Testis (tissue), 2 donors: ENCODE measurements at regions not wholly inside any gene's neighbourhood (a gene's known extent, or its start where the extent isn't known, plus 50 kb on each side); places are given as distances from the start of the nearest gene placed in this dataset.
"Not testable (repeated sequence)": the region's sequence is repeated elsewhere in the genome, so short reads cannot be mapped to it uniquely, and the experiment has no call there.

Experiments
- DNase-seq: peaks from one replicate; pipeline ENCODE4 v3.0.0-alpha.2; 2019
- H3K27ac ChIP-seq, 2 donors: fragments of 200-600 bp; sonication (generic); one replicate each; pipeline ENCODE4 v1.5.1; 2019
- H3K27me3 ChIP-seq: fragments of 200-600 bp; sonication (generic); one replicate; pipeline ENCODE4 v1.5.1; 2019
- H3K36me3 ChIP-seq: fragments of 200-600 bp; sonication (generic); one replicate; pipeline ENCODE4 v1.5.1; 2017; ENCODE audit warnings: low read depth; ENCODE audit errors: missing control alignments
- H3K4me1 ChIP-seq: fragments of 200-600 bp; sonication (generic); one replicate; pipeline ENCODE4 v1.5.1; 2019
- H3K4me3 ChIP-seq, 2 donors: fragments of 200-600 bp; sonication (generic); one replicate each; pipeline ENCODE4 v1.5.1; 2017 to 2019
- H3K9me3 ChIP-seq: fragments of 200-600 bp; sonication (generic); one replicate; pipeline ENCODE4 v1.5.1; 2017
- POLR2A ChIP-seq: fragments of 450-650 bp; IDR thresholded peaks from one replicate; pipeline ENCODE4 v1.6.1; 2017; ENCODE audit warnings: antibody characterized with exemption, mild to moderate bottlenecking, moderate library complexity
- WGBS, 2 donors: methylation state at CpG; one replicate each; pipeline ENCODE4 v1.1.5; 2018; 5-methylcytosine and 5-hydroxymethylcytosine counted together
- intact Hi-C: fragments of 100-400 bp; cut with DNase I; formaldehyde crosslinking; loops from one replicate; pipeline ENCODE4 v1.15.1; 2023; ENCODE audit warnings: low total_unique reads
- TF ChIP-seq, protein P1 (sequence below), 3 experiments: fragments of 450-650 bp in 2 of 3; fragments of 200-600 bp in 1 of 3; sonication (generic) in 1 of 3; IDR thresholded peaks; one replicate each; pipeline ENCODE4 v1.5.1; 2016 to 2019; ENCODE audit warnings: antibody characterized with exemption in 3 of 3, mild to moderate bottlenecking in 2 of 3, moderate library complexity in 1 of 3

GRCh38 chrX:1763294-1763693, 148.4 kb downstream of the ASMT start:
- intact Hi-C loops, result no loop called here
- no peak for DNase-seq
- Histone ChIP-seq H3K9me3 (no peaks in the 10 kb centered on the region), H3K4me3 (no peak overlapping the region), H3K4me1 (no peaks in the 10 kb centered on the region), H3K27ac (no peak overlapping the region), H3K36me3 (no peaks in the 10 kb centered on the region), H3K27me3 (no peaks in the 10 kb centered on the region)
- WGBS, 2 donors, result 66 to 87% methylated on average over 5 of the region's 5 CpGs
- TF ChIP-seq, protein P1, sequence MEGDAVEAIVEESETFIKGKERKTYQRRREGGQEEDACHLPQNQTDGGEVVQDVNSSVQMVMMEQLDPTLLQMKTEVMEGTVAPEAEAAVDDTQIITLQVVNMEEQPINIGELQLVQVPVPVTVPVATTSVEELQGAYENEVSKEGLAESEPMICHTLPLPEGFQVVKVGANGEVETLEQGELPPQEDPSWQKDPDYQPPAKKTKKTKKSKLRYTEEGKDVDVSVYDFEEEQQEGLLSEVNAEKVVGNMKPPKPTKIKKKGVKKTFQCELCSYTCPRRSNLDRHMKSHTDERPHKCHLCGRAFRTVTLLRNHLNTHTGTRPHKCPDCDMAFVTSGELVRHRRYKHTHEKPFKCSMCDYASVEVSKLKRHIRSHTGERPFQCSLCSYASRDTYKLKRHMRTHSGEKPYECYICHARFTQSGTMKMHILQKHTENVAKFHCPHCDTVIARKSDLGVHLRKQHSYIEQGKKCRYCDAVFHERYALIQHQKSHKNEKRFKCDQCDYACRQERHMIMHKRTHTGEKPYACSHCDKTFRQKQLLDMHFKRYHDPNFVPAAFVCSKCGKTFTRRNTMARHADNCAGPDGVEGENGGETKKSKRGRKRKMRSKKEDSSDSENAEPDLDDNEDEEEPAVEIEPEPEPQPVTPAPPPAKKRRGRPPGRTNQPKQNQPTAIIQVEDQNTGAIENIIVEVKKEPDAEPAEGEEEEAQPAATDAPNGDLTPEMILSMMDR (IDR thresholded peaks at IDR 0.05), result no peak
- no peak for TF ChIP-seq POLR2A

DNA sequence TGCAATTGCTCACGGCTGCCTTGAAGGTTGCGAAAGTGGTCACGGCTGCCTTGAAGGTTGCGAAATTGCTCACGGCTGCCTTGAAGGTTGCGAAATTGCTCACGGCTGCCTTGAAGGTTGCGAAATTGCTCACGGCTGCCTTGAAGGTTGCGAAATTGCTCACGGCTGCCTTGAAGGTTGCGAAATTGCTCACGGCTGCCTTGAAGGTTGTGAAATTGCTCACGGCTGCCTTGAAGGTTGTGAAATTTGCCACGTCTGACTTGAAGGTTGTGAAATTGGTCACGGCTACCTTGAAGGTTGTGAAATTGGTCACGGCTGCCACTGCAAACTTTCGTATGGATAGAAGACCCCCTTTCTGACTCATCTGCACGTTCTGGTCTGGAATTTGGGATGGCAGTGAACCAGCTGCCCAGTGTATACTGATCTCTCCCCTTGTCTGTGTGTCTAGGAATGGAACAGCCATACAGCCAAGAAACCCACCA, 150.1 kb downstream of the ASMT start:
- H3K27ac ChIP-seq, H3K36me3 ChIP-seq, intact Hi-C loops, H3K4me3 ChIP-seq, DNase-seq, H3K4me1 ChIP-seq, H3K9me3 ChIP-seq, H3K27me3 ChIP-seq: not testable (repeated sequence)
- WGBS, 2 donors, result 52 to 58% methylated on average over 6 to 19 of the region's 19 CpGs

GRCh38 chrX:1767026-1767425, 152.2 kb downstream of the ASMT start:
- DNase-seq, result no peak
- Histone ChIP-seq H3K4me3 (no peak overlapping the region), H3K4me1 (peaks cover 2% of the 10 kb centered on the region), H3K36me3 (no peaks in the 10 kb centered on the region), H3K27me3 (no peaks in the 10 kb centered on the region), H3K27ac (no peak overlapping the region), H3K9me3 (no peaks in the 10 kb centered on the region)
- WGBS, 2 donors, result 70 to 71% methylated on average over 10 of the region's 10 CpGs
- TF ChIP-seq POLR2A, result no peak
- TF ChIP-seq, protein P1 (IDR thresholded peaks at IDR 0.05), result no peak
- intact Hi-C loops, result no loop called here

DNA sequence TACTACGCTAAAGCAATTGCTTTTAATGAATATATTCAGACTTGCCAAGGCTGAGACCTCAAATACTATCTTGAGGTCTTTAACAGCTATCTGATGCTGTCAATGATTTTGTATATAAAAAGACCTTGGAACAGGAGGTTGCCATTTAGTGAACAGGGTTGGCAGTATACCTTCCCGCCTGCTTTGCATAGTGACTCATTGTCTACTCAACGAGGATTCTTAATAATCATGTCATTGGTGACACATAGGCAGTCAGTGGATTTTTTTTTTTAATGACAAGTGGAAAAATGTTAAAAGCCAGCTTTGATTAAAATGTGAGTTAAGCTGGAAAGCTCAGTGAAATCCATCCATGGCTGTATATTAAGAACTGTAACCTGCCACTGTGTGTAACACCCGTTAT, 164.0 kb downstream of the ASMT start:
- WGBS, 2 donors, result 86% methylated on average over 4 of the region's 4 CpGs
- intact Hi-C loops, result no loop called here
- H3K27ac ChIP-seq, result no peak overlapping the region

DNA sequence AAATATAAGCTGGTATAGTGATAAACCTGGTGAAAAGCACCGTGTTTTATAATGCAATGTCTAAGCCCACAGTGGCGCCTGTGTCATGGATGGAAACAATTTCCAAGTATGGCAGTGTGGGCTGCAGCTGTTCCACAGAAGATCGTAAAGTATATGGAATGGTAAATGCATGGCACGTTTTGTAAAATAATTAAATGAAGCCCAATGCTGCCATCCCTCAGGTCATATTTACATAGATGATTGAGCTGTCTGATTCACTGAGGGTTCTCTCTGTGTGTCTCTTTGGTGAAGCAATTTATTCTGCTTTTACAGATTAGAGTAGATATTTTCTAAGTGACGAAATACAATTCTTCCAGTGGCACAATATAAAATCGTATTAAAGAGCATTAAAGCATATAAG, 164.8 kb downstream of the ASMT start:
- Histone ChIP-seq H3K4me1 (no peaks in the 10 kb centered on the region), H3K27me3 (no peaks in the 10 kb centered on the region), H3K36me3 (no peaks in the 10 kb centered on the region), H3K27ac (no peak overlapping the region), H3K4me3 (no peak overlapping the region), H3K9me3 (no peaks in the 10 kb centered on the region)
- TF ChIP-seq, protein P1 (IDR thresholded peaks at IDR 0.05), result no peak
- no peak for TF ChIP-seq POLR2A
- no peak for DNase-seq
- intact Hi-C loops, result no loop called here
- WGBS, 2 donors, result 88 to 90% methylated on average over 6 of the region's 6 CpGs

More for the DNA sequence above, 164.0 kb downstream of the ASMT start:
- DNase-seq, result no peak
- TF ChIP-seq, protein P1 (IDR thresholded peaks at IDR 0.05), result no peak
- no peaks in the 10 kb centered on the region for H3K27me3 ChIP-seq
- H3K4me3 ChIP-seq, result no peak overlapping the region
- H3K4me1 ChIP-seq, result no peaks in the 10 kb centered on the region
- no peaks in the 10 kb centered on the region for H3K36me3 ChIP-seq
- H3K9me3 ChIP-seq, result no peaks in the 10 kb centered on the region
